H1 (cell line): ENCODE measurements at regions not wholly inside any gene's neighbourhood (a gene's known extent, or its start where the extent isn't known, plus 50 kb on each side); places are given as distances from the start of the nearest gene placed in this dataset.

Experiments used
- CTCF ChIA-PET: fragments of 300-600 bp; sonication (Branson Sonifier 250); formaldehyde crosslinking; loops from one replicate; lab custom pipeline; 2021; ENCODE audit not compliant: partially characterized antibody; lab: Charles Lee
- POLR2A ChIA-PET: fragments of 300-600 bp; sonication (Branson Sonifier 250); formaldehyde crosslinking; loops from one replicate; lab custom pipeline; 2021; ENCODE audit warnings: inconsistent platforms; ENCODE audit not compliant: partially characterized antibody; lab: Charles Lee
- DNase-seq, 2 experiments: peaks; one replicate each; pipeline versions ENCODE4 v3.0.0 to v3.0.0-alpha.2; 2010 to 2022; ENCODE audit warnings: low spot score in 2 of 2, low read depth in 1 of 2, mixed read lengths in 1 of 2
- FAIRE-seq: peaks from 2 replicates; lab custom pipeline; 2011; peaks lifted over from hg19 to GRCh38; lab: Jason Lieb, UNC
- H2AFZ ChIP-seq: 2 replicates; pipeline ENCODE4 v1.8.1; 2012; ENCODE audit warnings: low read length, inconsistent platforms
- H2AK5ac ChIP-seq: 2 replicates; pipeline ENCODE4 v1.6.1; 2013; ENCODE audit warnings: low read depth, low read length
- H2BK120ac ChIP-seq: replicated peaks from 2 replicates; pipeline ENCODE3; 2013; ENCODE audit warnings: low read depth, low read length, inconsistent platforms
- H2BK12ac ChIP-seq: 2 replicates; pipeline ENCODE4 v1.6.1; 2013; ENCODE audit warnings: low read depth, low read length
- H2BK15ac ChIP-seq: 2 replicates; pipeline ENCODE4 v1.6.1; 2013; ENCODE audit warnings: low read length
- H2BK20ac ChIP-seq: 2 replicates; pipeline ENCODE4 v1.6.1; 2013; ENCODE audit warnings: low read length
- H2BK5ac ChIP-seq: 2 replicates; pipeline ENCODE4 v1.6.1; 2013; ENCODE audit warnings: low read depth, low read length
- H3K14ac ChIP-seq: 2 replicates; pipeline ENCODE4 v1.6.1; 2013; ENCODE audit warnings: inconsistent platforms; ENCODE audit not compliant: insufficient read length
- H3K18ac ChIP-seq: 2 replicates; pipeline ENCODE4 v1.6.1; 2013; ENCODE audit warnings: low read length; ENCODE audit errors: extremely low read depth
- H3K23ac ChIP-seq: 2 replicates; pipeline ENCODE4 v1.6.1; 2013; ENCODE audit warnings: inconsistent platforms; ENCODE audit not compliant: insufficient read length
- H3K23me2 ChIP-seq: 2 replicates; pipeline ENCODE4 v1.6.1; 2013; ENCODE audit warnings: low read depth, low read length
- H3K27ac ChIP-seq: 2 replicates; pipeline ENCODE4 v1.6.1; 2011; ENCODE audit warnings: low read depth, low read length, inconsistent platforms
- H3K27me3 ChIP-seq, 4 experiments: replicated peaks in 1 of 4; 1 replicate in 1 of 4; 2 replicates in 3 of 4; pipeline versions ENCODE4 v1.6.1 to v1.8.1; 2011 to 2013; ENCODE audit warnings: low read length in 3 of 4, mild to moderate bottlenecking in 3 of 4, inconsistent platforms in 2 of 4, mixed read lengths in 2 of 4, moderate library complexity in 1 of 4; ENCODE audit not compliant: control insufficient read depth in 3 of 4, insufficient read depth in 3 of 4; ENCODE audit errors: extremely low read depth in 1 of 4
- H3K36me3 ChIP-seq, 4 experiments: 2 replicates each; pipeline versions ENCODE4 v1.6.1 to v1.8.1; 2011 to 2013; ENCODE audit warnings: mild to moderate bottlenecking in 4 of 4, low read length in 3 of 4, moderate library complexity in 2 of 4, control low read depth in 1 of 4, inconsistent platforms in 1 of 4; ENCODE audit not compliant: insufficient read depth in 4 of 4, control insufficient read depth in 2 of 4
- H3K4ac ChIP-seq: replicated peaks from 2 replicates; pipeline ENCODE3; 2013; ENCODE audit warnings: low read length, low read depth, mixed read lengths, inconsistent platforms; ENCODE audit not compliant: insufficient read length
- H3K4me1 ChIP-seq, 4 experiments: replicated peaks in 1 of 4; 1 replicate in 1 of 4; 2 replicates in 3 of 4; pipeline versions ENCODE4 v1.6.1 to v1.8.1; 2011 to 2013; ENCODE audit warnings: low read length in 3 of 4, inconsistent platforms in 2 of 4, mixed read lengths in 1 of 4; ENCODE audit not compliant: insufficient read depth in 4 of 4, control insufficient read depth in 3 of 4
- H3K4me2 ChIP-seq, 2 experiments: 2 replicates each; pipeline versions ENCODE4 v1.6.1 to v1.8.1; 2011 to 2013; ENCODE audit warnings: low read depth in 2 of 2, low read length in 2 of 2, control low read depth in 1 of 2, inconsistent platforms in 1 of 2, mild to moderate bottlenecking in 1 of 2; ENCODE audit not compliant: insufficient read depth in 1 of 2
- H3K4me3 ChIP-seq, 4 experiments: fragments of 200-600, 300-600 bp in 1 of 4; sonication (generic), shearing (Covaris generic), sonication (Bioruptor Twin) in 1 of 4; 2 replicates each; pipeline versions ENCODE4 v1.5.1 to v1.8.1; 2011 to 2016; ENCODE audit warnings: low read length in 4 of 4, low read depth in 3 of 4, control low read depth in 2 of 4, inconsistent platforms in 2 of 4, mild to moderate bottlenecking in 2 of 4, mixed read lengths in 1 of 4, moderate library complexity in 1 of 4; ENCODE audit not compliant: insufficient read depth in 2 of 4; ENCODE audit errors: extremely low read depth in 1 of 4
- H3K56ac ChIP-seq: replicated peaks from 2 replicates; pipeline ENCODE3; 2013; ENCODE audit warnings: low read depth, mild to moderate bottlenecking, mixed read lengths, low read length, inconsistent platforms; ENCODE audit not compliant: insufficient read length
- H3K79me1 ChIP-seq: 2 replicates; pipeline ENCODE4 v1.6.1; 2013; ENCODE audit warnings: low read depth, low read length, control low read depth
- H3K79me2 ChIP-seq, 2 experiments: 2 replicates each; pipeline versions ENCODE4 v1.6.1 to v1.8.1; 2012 to 2013; ENCODE audit warnings: low read length in 2 of 2, mild to moderate bottlenecking in 2 of 2, inconsistent platforms in 1 of 2; ENCODE audit not compliant: insufficient read depth in 2 of 2, control insufficient read depth in 1 of 2
- H3K9ac ChIP-seq, 4 experiments: replicated peaks in 1 of 4; 1 replicate in 1 of 4; 2 replicates in 3 of 4; pipeline versions ENCODE4 v1.6.1 to v1.8.1; 2011 to 2013; ENCODE audit warnings: low read depth in 3 of 4, low read length in 3 of 4, control low read depth in 2 of 4, mild to moderate bottlenecking in 2 of 4, moderate library complexity in 2 of 4, inconsistent platforms in 1 of 4; ENCODE audit errors: extremely low read depth in 1 of 4
- H3K9me3 ChIP-seq, 2 experiments: 2 replicates each; pipeline versions ENCODE4 v1.6.1 to v1.8.1; 2012 to 2013; ENCODE audit warnings: mild to moderate bottlenecking in 2 of 2, moderate library complexity in 2 of 2, control low read depth in 1 of 2, inconsistent platforms in 1 of 2, low read depth in 1 of 2, low read length in 1 of 2, mixed read lengths in 1 of 2; ENCODE audit not compliant: insufficient read depth in 2 of 2
- H4K20me1 ChIP-seq, 2 experiments: replicated peaks in 1 of 2; 2 replicates each; pipeline versions ENCODE3 to v1.8.1; 2011 to 2013; ENCODE audit warnings: inconsistent platforms in 2 of 2, low read length in 2 of 2, mild to moderate bottlenecking in 1 of 2; ENCODE audit not compliant: insufficient read depth in 2 of 2, control insufficient read depth in 1 of 2
- H4K5ac ChIP-seq: 2 replicates; pipeline ENCODE4 v1.6.1; 2013; ENCODE audit warnings: low read length, low read depth, mixed read lengths, inconsistent platforms; ENCODE audit not compliant: insufficient read length
- H4K8ac ChIP-seq: 2 replicates; pipeline ENCODE4 v1.8.0; 2013; ENCODE audit warnings: mild to moderate bottlenecking, moderate library complexity, low read length, inconsistent platforms; ENCODE audit not compliant: insufficient read depth; ENCODE audit errors: extremely low read depth
- H4K91ac ChIP-seq: replicated peaks from 2 replicates; pipeline ENCODE3; 2013; ENCODE audit warnings: low read length, mixed read lengths, inconsistent platforms; ENCODE audit not compliant: insufficient read length
- POLR2A ChIP-seq, 2 experiments: IDR thresholded peaks; 1 replicate in 1 of 2; 2 replicates in 1 of 2; pipeline ENCODE4 v1.6.1; 2011; ENCODE audit warnings: low read depth in 2 of 2, low read length in 2 of 2, mild to moderate bottlenecking in 2 of 2; ENCODE audit errors: control extremely low read depth in 1 of 2
- RAD21 ChIP-seq, 2 experiments: IDR thresholded peaks in 1 of 2; conservative IDR thresholded peaks in 1 of 2; 2 replicates each; pipeline ENCODE4 v1.6.1; 2011; ENCODE audit warnings: low read depth in 2 of 2, low read length in 2 of 2, improper control_type of control experiment in 1 of 2, inconsistent platforms in 1 of 2, mild to moderate bottlenecking in 1 of 2, moderate library complexity in 1 of 2
- TBP ChIP-seq: IDR thresholded peaks from 2 replicates; pipeline ENCODE4 v1.6.1; 2011; ENCODE audit warnings: low read depth, low read length, improper control_type of control experiment
- WGBS, 2 experiments: shearing (Covaris generic) in 1 of 2; methylation state at CpG; one replicate each; pipeline versions ENCODE4 v1.1.6 to v1.1.7; 2013 to 2015; ENCODE audit warnings: low lambda C conversion rate in 2 of 2, mixed read lengths in 2 of 2, inconsistent platforms in 1 of 2, low coverage in 1 of 2, missing lambda C conversion rate in 1 of 2; ENCODE audit not compliant: insufficient replicate concordance in 2 of 2, insufficient coverage in 1 of 2, insufficient read length in 1 of 2; ENCODE audit errors: extremely low coverage in 1 of 2, missing lambda C conversion rate in 1 of 2; 5-methylcytosine and 5-hydroxymethylcytosine counted together
- TF ChIP-seq, protein P1 (sequence below), 3 experiments: IDR thresholded peaks; 1 replicate in 2 of 3; 2 replicates in 1 of 3; pipeline versions ENCODE4 v1.5.1 to v1.6.1; 2011; ENCODE audit warnings: low read length in 3 of 3, mild to moderate bottlenecking in 3 of 3, inconsistent platforms in 2 of 3, low read depth in 1 of 3, moderate library complexity in 1 of 3; ENCODE audit not compliant: insufficient read depth in 1 of 3; ENCODE audit errors: control extremely low read depth in 1 of 3

- no peak overlapping the region for H4K8ac ChIP-seq
- H3K79me2 ChIP-seq: no peaks in the 10 kb centered on the region
- H3K4me1 ChIP-seq: no peaks in the 10 kb centered on the region
- no peaks in the 10 kb centered on the region for H3K23me2 ChIP-seq
- no peak overlapping the region for H2BK120ac ChIP-seq
- peak; percentile 70 for FAIRE-seq
- ChIA-PET CTCF (interaction anchor here (1.0 to 1.4 kb wide), 6 partner anchors 9 to 1023 kb away, joined by 3 to 5 read pairs (median 4); no protein-coding TSS in a partner anchor), POLR2A (no interaction called here)
- H3K9ac ChIP-seq: no peak overlapping the region
- no peaks in the 10 kb centered on the region for H3K36me3 ChIP-seq
- H4K91ac ChIP-seq: no peak overlapping the region
- no peak overlapping the region for H3K4me2 ChIP-seq
- no peak overlapping the region for H3K56ac ChIP-seq
- no peak overlapping the region for H4K5ac ChIP-seq
- H2BK15ac ChIP-seq: no peak overlapping the region
- no peak overlapping the region for H2AK5ac ChIP-seq
- 47% methylated on average over 3 of the region's 3 CpGs; no CpG with 5 or more reads in 1 of the 2 experiments for WGBS, 2 experiments
- H3K27ac ChIP-seq: no peak overlapping the region
- H3K4me3 ChIP-seq: no peak overlapping the region
- no peak overlapping the region for H2BK5ac ChIP-seq
- H2BK20ac ChIP-seq: no peak overlapping the region
- no peaks in the 10 kb centered on the region for H3K27me3 ChIP-seq
- no peaks in the 10 kb centered on the region for H3K79me1 ChIP-seq
- no peak for DNase-seq
- no peak overlapping the region for H2BK12ac ChIP-seq
- no peaks in the 10 kb centered on the region for H3K9me3 ChIP-seq
- peak; percentile 67 to 75 for TF ChIP-seq RAD21 (IDR thresholded peaks at IDR 0.05 in 1 of 2, conservative IDR thresholded peaks at IDR 0.05 in 1 of 2; ENCODE audit: low read depth in 2 of 2, low read length in 2 of 2)
- no peak for TF ChIP-seq TBP
- TF ChIP-seq, protein P1, sequence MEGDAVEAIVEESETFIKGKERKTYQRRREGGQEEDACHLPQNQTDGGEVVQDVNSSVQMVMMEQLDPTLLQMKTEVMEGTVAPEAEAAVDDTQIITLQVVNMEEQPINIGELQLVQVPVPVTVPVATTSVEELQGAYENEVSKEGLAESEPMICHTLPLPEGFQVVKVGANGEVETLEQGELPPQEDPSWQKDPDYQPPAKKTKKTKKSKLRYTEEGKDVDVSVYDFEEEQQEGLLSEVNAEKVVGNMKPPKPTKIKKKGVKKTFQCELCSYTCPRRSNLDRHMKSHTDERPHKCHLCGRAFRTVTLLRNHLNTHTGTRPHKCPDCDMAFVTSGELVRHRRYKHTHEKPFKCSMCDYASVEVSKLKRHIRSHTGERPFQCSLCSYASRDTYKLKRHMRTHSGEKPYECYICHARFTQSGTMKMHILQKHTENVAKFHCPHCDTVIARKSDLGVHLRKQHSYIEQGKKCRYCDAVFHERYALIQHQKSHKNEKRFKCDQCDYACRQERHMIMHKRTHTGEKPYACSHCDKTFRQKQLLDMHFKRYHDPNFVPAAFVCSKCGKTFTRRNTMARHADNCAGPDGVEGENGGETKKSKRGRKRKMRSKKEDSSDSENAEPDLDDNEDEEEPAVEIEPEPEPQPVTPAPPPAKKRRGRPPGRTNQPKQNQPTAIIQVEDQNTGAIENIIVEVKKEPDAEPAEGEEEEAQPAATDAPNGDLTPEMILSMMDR (IDR thresholded peaks at IDR 0.05; ENCODE audit: control extremely low read depth in 1 of 3, insufficient read depth in 1 of 3, low read depth in 1 of 3, low read length in 3 of 3): peak in 2 of 3 experiments; percentile 27 to 47; a peak in 2 of 4 replicates
- no peak for TF ChIP-seq POLR2A (IDR thresholded peaks at IDR 0.05; ENCODE audit: control extremely low read depth in 1 of 2, low read depth in 2 of 2, low read length in 2 of 2)
- H4K20me1 ChIP-seq: no peaks in the 10 kb centered on the region
- H3K14ac ChIP-seq: no peak overlapping the region
- no peak overlapping the region for H3K18ac ChIP-seq
- H2AFZ ChIP-seq: no peak overlapping the region
- no peak overlapping the region for H3K23ac ChIP-seq
- no peak overlapping the region for H3K4ac ChIP-seq
Observed at GRCh38 chrX:117510453-117510852, 606.2 kb downstream of the KLHL13 start.
